H1 (cell line): ENCODE measurements at regions not wholly inside any gene's neighbourhood (a gene's known extent, or its start where the extent isn't known, plus 50 kb on each side); places are given as distances from the start of the nearest gene placed in this dataset.

Source experiments
- CTCF ChIA-PET: fragments of 300-600 bp; sonication (Branson Sonifier 250); formaldehyde crosslinking; loops from one replicate; lab custom pipeline; 2021; ENCODE audit not compliant: partially characterized antibody; lab: Charles Lee
- POLR2A ChIA-PET: fragments of 300-600 bp; sonication (Branson Sonifier 250); formaldehyde crosslinking; loops from one replicate; lab custom pipeline; 2021; ENCODE audit warnings: inconsistent platforms; ENCODE audit not compliant: partially characterized antibody; lab: Charles Lee
- DNase-seq, 2 experiments: peaks; one replicate each; pipeline versions ENCODE4 v3.0.0 to v3.0.0-alpha.2; 2010 to 2022; ENCODE audit warnings: low spot score in 2 of 2, low read depth in 1 of 2, mixed read lengths in 1 of 2
- FAIRE-seq: peaks from 2 replicates; lab custom pipeline; 2011; peaks lifted over from hg19 to GRCh38; lab: Jason Lieb, UNC
- H2AFZ ChIP-seq: 2 replicates; pipeline ENCODE4 v1.8.1; 2012; ENCODE audit warnings: low read length, inconsistent platforms
- H2AK5ac ChIP-seq: 2 replicates; pipeline ENCODE4 v1.6.1; 2013; ENCODE audit warnings: low read depth, low read length
- H2BK120ac ChIP-seq: replicated peaks from 2 replicates; pipeline ENCODE3; 2013; ENCODE audit warnings: low read depth, low read length, inconsistent platforms
- H2BK12ac ChIP-seq: 2 replicates; pipeline ENCODE4 v1.6.1; 2013; ENCODE audit warnings: low read depth, low read length
- H2BK15ac ChIP-seq: 2 replicates; pipeline ENCODE4 v1.6.1; 2013; ENCODE audit warnings: low read length
- H2BK20ac ChIP-seq: 2 replicates; pipeline ENCODE4 v1.6.1; 2013; ENCODE audit warnings: low read length
- H2BK5ac ChIP-seq: 2 replicates; pipeline ENCODE4 v1.6.1; 2013; ENCODE audit warnings: low read depth, low read length
- H3K14ac ChIP-seq: 2 replicates; pipeline ENCODE4 v1.6.1; 2013; ENCODE audit warnings: inconsistent platforms; ENCODE audit not compliant: insufficient read length
- H3K18ac ChIP-seq: 2 replicates; pipeline ENCODE4 v1.6.1; 2013; ENCODE audit warnings: low read length; ENCODE audit errors: extremely low read depth
- H3K23ac ChIP-seq: 2 replicates; pipeline ENCODE4 v1.6.1; 2013; ENCODE audit warnings: inconsistent platforms; ENCODE audit not compliant: insufficient read length
- H3K23me2 ChIP-seq: 2 replicates; pipeline ENCODE4 v1.6.1; 2013; ENCODE audit warnings: low read depth, low read length
- H3K27ac ChIP-seq: 2 replicates; pipeline ENCODE4 v1.6.1; 2011; ENCODE audit warnings: low read depth, low read length, inconsistent platforms
- H3K27me3 ChIP-seq, 4 experiments: replicated peaks in 1 of 4; 1 replicate in 1 of 4; 2 replicates in 3 of 4; pipeline versions ENCODE4 v1.6.1 to v1.8.1; 2011 to 2013; ENCODE audit warnings: low read length in 3 of 4, mild to moderate bottlenecking in 3 of 4, inconsistent platforms in 2 of 4, mixed read lengths in 2 of 4, moderate library complexity in 1 of 4; ENCODE audit not compliant: control insufficient read depth in 3 of 4, insufficient read depth in 3 of 4; ENCODE audit errors: extremely low read depth in 1 of 4
- H3K36me3 ChIP-seq, 4 experiments: 2 replicates each; pipeline versions ENCODE4 v1.6.1 to v1.8.1; 2011 to 2013; ENCODE audit warnings: mild to moderate bottlenecking in 4 of 4, low read length in 3 of 4, moderate library complexity in 2 of 4, control low read depth in 1 of 4, inconsistent platforms in 1 of 4; ENCODE audit not compliant: insufficient read depth in 4 of 4, control insufficient read depth in 2 of 4
- H3K4ac ChIP-seq: replicated peaks from 2 replicates; pipeline ENCODE3; 2013; ENCODE audit warnings: low read length, low read depth, mixed read lengths, inconsistent platforms; ENCODE audit not compliant: insufficient read length
- H3K4me1 ChIP-seq, 4 experiments: replicated peaks in 1 of 4; 1 replicate in 1 of 4; 2 replicates in 3 of 4; pipeline versions ENCODE4 v1.6.1 to v1.8.1; 2011 to 2013; ENCODE audit warnings: low read length in 3 of 4, inconsistent platforms in 2 of 4, mixed read lengths in 1 of 4; ENCODE audit not compliant: insufficient read depth in 4 of 4, control insufficient read depth in 3 of 4
- H3K4me2 ChIP-seq, 2 experiments: 2 replicates each; pipeline versions ENCODE4 v1.6.1 to v1.8.1; 2011 to 2013; ENCODE audit warnings: low read depth in 2 of 2, low read length in 2 of 2, control low read depth in 1 of 2, inconsistent platforms in 1 of 2, mild to moderate bottlenecking in 1 of 2; ENCODE audit not compliant: insufficient read depth in 1 of 2
- H3K4me3 ChIP-seq, 4 experiments: fragments of 200-600, 300-600 bp in 1 of 4; sonication (generic), shearing (Covaris generic), sonication (Bioruptor Twin) in 1 of 4; 2 replicates each; pipeline versions ENCODE4 v1.5.1 to v1.8.1; 2011 to 2016; ENCODE audit warnings: low read length in 4 of 4, low read depth in 3 of 4, control low read depth in 2 of 4, inconsistent platforms in 2 of 4, mild to moderate bottlenecking in 2 of 4, mixed read lengths in 1 of 4, moderate library complexity in 1 of 4; ENCODE audit not compliant: insufficient read depth in 2 of 4; ENCODE audit errors: extremely low read depth in 1 of 4
- H3K56ac ChIP-seq: replicated peaks from 2 replicates; pipeline ENCODE3; 2013; ENCODE audit warnings: low read depth, mild to moderate bottlenecking, mixed read lengths, low read length, inconsistent platforms; ENCODE audit not compliant: insufficient read length
- H3K79me1 ChIP-seq: 2 replicates; pipeline ENCODE4 v1.6.1; 2013; ENCODE audit warnings: low read depth, low read length, control low read depth
- H3K79me2 ChIP-seq, 2 experiments: 2 replicates each; pipeline versions ENCODE4 v1.6.1 to v1.8.1; 2012 to 2013; ENCODE audit warnings: low read length in 2 of 2, mild to moderate bottlenecking in 2 of 2, inconsistent platforms in 1 of 2; ENCODE audit not compliant: insufficient read depth in 2 of 2, control insufficient read depth in 1 of 2
- H3K9ac ChIP-seq, 4 experiments: replicated peaks in 1 of 4; 1 replicate in 1 of 4; 2 replicates in 3 of 4; pipeline versions ENCODE4 v1.6.1 to v1.8.1; 2011 to 2013; ENCODE audit warnings: low read depth in 3 of 4, low read length in 3 of 4, control low read depth in 2 of 4, mild to moderate bottlenecking in 2 of 4, moderate library complexity in 2 of 4, inconsistent platforms in 1 of 4; ENCODE audit errors: extremely low read depth in 1 of 4
- H3K9me3 ChIP-seq, 2 experiments: 2 replicates each; pipeline versions ENCODE4 v1.6.1 to v1.8.1; 2012 to 2013; ENCODE audit warnings: mild to moderate bottlenecking in 2 of 2, moderate library complexity in 2 of 2, control low read depth in 1 of 2, inconsistent platforms in 1 of 2, low read depth in 1 of 2, low read length in 1 of 2, mixed read lengths in 1 of 2; ENCODE audit not compliant: insufficient read depth in 2 of 2
- H4K20me1 ChIP-seq, 2 experiments: replicated peaks in 1 of 2; 2 replicates each; pipeline versions ENCODE3 to v1.8.1; 2011 to 2013; ENCODE audit warnings: inconsistent platforms in 2 of 2, low read length in 2 of 2, mild to moderate bottlenecking in 1 of 2; ENCODE audit not compliant: insufficient read depth in 2 of 2, control insufficient read depth in 1 of 2
- H4K5ac ChIP-seq: 2 replicates; pipeline ENCODE4 v1.6.1; 2013; ENCODE audit warnings: low read length, low read depth, mixed read lengths, inconsistent platforms; ENCODE audit not compliant: insufficient read length
- H4K8ac ChIP-seq: 2 replicates; pipeline ENCODE4 v1.8.0; 2013; ENCODE audit warnings: mild to moderate bottlenecking, moderate library complexity, low read length, inconsistent platforms; ENCODE audit not compliant: insufficient read depth; ENCODE audit errors: extremely low read depth
- H4K91ac ChIP-seq: replicated peaks from 2 replicates; pipeline ENCODE3; 2013; ENCODE audit warnings: low read length, mixed read lengths, inconsistent platforms; ENCODE audit not compliant: insufficient read length
- ASH2L ChIP-seq: fragments of 200-600, 300-600 bp; sonication (generic); IDR thresholded peaks from one replicate; pipeline ENCODE4 v1.7.1; 2017; ENCODE audit warnings: low read length
- BRCA1 ChIP-seq: IDR thresholded peaks from 2 replicates; pipeline ENCODE4 v1.6.1; 2012; ENCODE audit warnings: low read depth, low read length, improper control_type of control experiment
- CREB1 ChIP-seq: IDR thresholded peaks from 2 replicates; pipeline ENCODE4 v1.6.1; 2012; ENCODE audit warnings: inconsistent platforms
- CTCF ChIP-seq, 3 experiments: IDR thresholded peaks; 1 replicate in 2 of 3; 2 replicates in 1 of 3; pipeline versions ENCODE4 v1.5.1 to v1.6.1; 2011; ENCODE audit warnings: low read length in 3 of 3, mild to moderate bottlenecking in 3 of 3, inconsistent platforms in 2 of 3, low read depth in 1 of 3, moderate library complexity in 1 of 3; ENCODE audit not compliant: insufficient read depth in 1 of 3; ENCODE audit errors: control extremely low read depth in 1 of 3
- FOSL1 ChIP-seq: IDR thresholded peaks from 2 replicates; pipeline ENCODE4 v1.6.1; 2011; ENCODE audit warnings: mild to moderate bottlenecking, low read depth, low read length, moderate library complexity; ENCODE audit not compliant: insufficient read depth
- HDAC2 ChIP-seq, 2 experiments: fragments of 300-600 bp in 1 of 2; sonication (generic) in 1 of 2; IDR thresholded peaks; 2 replicates each; pipeline ENCODE4 v1.6.1; 2011 to 2012; ENCODE audit warnings: low read depth in 2 of 2, low read length in 2 of 2, mild to moderate bottlenecking in 2 of 2, moderate library complexity in 2 of 2, borderline replicate concordance in 1 of 2, inconsistent platforms in 1 of 2
- KDM4A ChIP-seq: IDR thresholded peaks from one replicate; pipeline ENCODE4 v1.7.1; 2012; ENCODE audit warnings: low read depth, mild to moderate bottlenecking, moderate library complexity, low read length, inconsistent platforms; ENCODE audit not compliant: severe bottlenecking
- NANOG ChIP-seq: IDR thresholded peaks from 2 replicates; pipeline ENCODE4 v1.6.1; 2011; ENCODE audit warnings: low read length, low read depth, mild to moderate bottlenecking, inconsistent platforms; ENCODE audit not compliant: insufficient read depth, poor library complexity, severe bottlenecking
- PHF8 ChIP-seq: fragments of 200-600 bp; sonication (generic); conservative IDR thresholded peaks from 2 replicates; pipeline ENCODE4 v1.7.1; 2012; ENCODE audit warnings: low read depth, mild to moderate bottlenecking, inconsistent platforms, low read length, moderate library complexity
- POLR2A ChIP-seq, 2 experiments: IDR thresholded peaks; 1 replicate in 1 of 2; 2 replicates in 1 of 2; pipeline ENCODE4 v1.6.1; 2011; ENCODE audit warnings: low read depth in 2 of 2, low read length in 2 of 2, mild to moderate bottlenecking in 2 of 2; ENCODE audit errors: control extremely low read depth in 1 of 2
- POLR2AphosphoS5 ChIP-seq: IDR thresholded peaks from 2 replicates; pipeline ENCODE4 v1.6.1; 2011; ENCODE audit warnings: low read depth, low read length
- TAF1 ChIP-seq: IDR thresholded peaks from 2 replicates; pipeline ENCODE4 v1.6.1; 2011; ENCODE audit warnings: mild to moderate bottlenecking, low read depth, low read length
- TCF12 ChIP-seq: IDR thresholded peaks from 2 replicates; pipeline ENCODE4 v1.6.1; 2011; ENCODE audit warnings: low read depth, mild to moderate bottlenecking, low read length
- WGBS, 2 experiments: shearing (Covaris generic) in 1 of 2; methylation state at CpG; one replicate each; pipeline versions ENCODE4 v1.1.6 to v1.1.7; 2013 to 2015; ENCODE audit warnings: low lambda C conversion rate in 2 of 2, mixed read lengths in 2 of 2, inconsistent platforms in 1 of 2, low coverage in 1 of 2, missing lambda C conversion rate in 1 of 2; ENCODE audit not compliant: insufficient replicate concordance in 2 of 2, insufficient coverage in 1 of 2, insufficient read length in 1 of 2; ENCODE audit errors: extremely low coverage in 1 of 2, missing lambda C conversion rate in 1 of 2; 5-methylcytosine and 5-hydroxymethylcytosine counted together

GRCh38 chr12:28794786-28795185 lies 354.3 kb upstream of the FAR2 start:
- CTCF ChIA-PET, result no interaction called here
- no peaks in the 10 kb centered on the region for H3K79me1 ChIP-seq
- H3K4ac ChIP-seq, result no peak overlapping the region
- no peaks in the 10 kb centered on the region for H3K9me3 ChIP-seq
- no peak overlapping the region for H2BK5ac ChIP-seq
- no peak overlapping the region for H4K5ac ChIP-seq
- DNase-seq (no peak), FAIRE-seq (no peak)
- H3K27ac ChIP-seq, result no peak overlapping the region
- no peak overlapping the region for H2AFZ ChIP-seq
- WGBS, 2 experiments, result 93% methylated on average over 4 of the region's 4 CpGs; no CpG with 5 or more reads in 1 of the 2 experiments
- no peak overlapping the region for H2AK5ac ChIP-seq
- H3K4me1 ChIP-seq, result no peaks in the 10 kb centered on the region; a peak in 1 of 7 replicates
- no peaks in the 10 kb centered on the region; the same call in 1 of the 2 replicates for H3K23me2 ChIP-seq
- no peak overlapping the region for H3K4me3 ChIP-seq
- H3K18ac ChIP-seq, result no peak overlapping the region
- H3K4me2 ChIP-seq, result no peak overlapping the region
- no peaks in the 10 kb centered on the region for H3K79me2 ChIP-seq
- no peak overlapping the region for H3K9ac ChIP-seq
- H3K23ac ChIP-seq, result no peak overlapping the region
- H2BK20ac ChIP-seq, result no peak overlapping the region
- no peak overlapping the region for H3K14ac ChIP-seq
- no peak overlapping the region for H2BK12ac ChIP-seq
- H4K8ac ChIP-seq, result no peak overlapping the region
- H3K36me3 ChIP-seq, result no peaks in the 10 kb centered on the region
- no peak overlapping the region for H2BK120ac ChIP-seq
- H3K27me3 ChIP-seq, result no peaks in the 10 kb centered on the region
- POLR2A ChIA-PET, result no interaction called here
- no peak overlapping the region for H4K91ac ChIP-seq
- no peak overlapping the region for H3K56ac ChIP-seq
- no peak overlapping the region for H2BK15ac ChIP-seq
- no peaks in the 10 kb centered on the region for H4K20me1 ChIP-seq
- TF ChIP-seq POLR2AphosphoS5, result no peak
- no peak for TF ChIP-seq NANOG
- no peak for TF ChIP-seq POLR2A (IDR thresholded peaks at IDR 0.05; ENCODE audit: control extremely low read depth in 1 of 2, low read depth in 2 of 2, low read length in 2 of 2)
- TF ChIP-seq CTCF (IDR thresholded peaks at IDR 0.05; ENCODE audit: control extremely low read depth in 1 of 3, insufficient read depth in 1 of 3, low read depth in 1 of 3, low read length in 3 of 3), result no peak
- no peak for TF ChIP-seq CREB1
- no peak for TF ChIP-seq PHF8
- no peak for TF ChIP-seq BRCA1
- no peak for TF ChIP-seq TCF12
- no peak for TF ChIP-seq TAF1
- no peak for TF ChIP-seq KDM4A
- TF ChIP-seq FOSL1, result no peak
- no peak for TF ChIP-seq HDAC2 (IDR thresholded peaks at IDR 0.05; ENCODE audit: borderline replicate concordance in 1 of 2, low read depth in 2 of 2, low read length in 2 of 2)
- TF ChIP-seq ASH2L, result no peak
